NCI-H2227 (cell line): ENCODE measurements at regions not wholly inside any gene's neighbourhood (a gene's known extent, or its start where the extent isn't known, plus 50 kb on each side); places are given as distances from the start of the nearest gene placed in this dataset.

Source experiments
- DNase-seq: peaks from one replicate; lab custom pipeline; 2025; ENCODE audit not compliant: unreplicated experiment; lab: John Stamatoyannopoulos, UW

DNA sequence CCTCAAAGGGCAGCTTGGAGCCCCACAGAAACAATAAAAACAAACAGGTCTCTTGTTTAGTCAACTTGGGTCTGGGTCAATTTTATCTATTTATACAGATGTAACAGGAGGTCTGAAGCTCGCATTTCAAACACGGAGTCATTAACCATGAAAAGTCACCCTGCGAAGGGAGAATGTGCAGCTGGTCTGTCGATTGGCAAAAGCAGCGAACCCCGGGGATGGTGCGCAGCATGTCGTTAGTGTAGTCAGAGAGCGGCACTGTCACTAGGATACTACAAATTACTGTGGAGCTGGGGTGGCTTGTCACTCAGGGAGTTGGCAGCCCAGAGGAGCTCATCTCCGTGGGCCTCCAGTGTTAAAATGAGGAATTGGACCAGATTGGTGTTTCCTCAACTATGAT is 190.4 kb upstream of the ARG1 start:
- DNase-seq, result no peak

DNA sequence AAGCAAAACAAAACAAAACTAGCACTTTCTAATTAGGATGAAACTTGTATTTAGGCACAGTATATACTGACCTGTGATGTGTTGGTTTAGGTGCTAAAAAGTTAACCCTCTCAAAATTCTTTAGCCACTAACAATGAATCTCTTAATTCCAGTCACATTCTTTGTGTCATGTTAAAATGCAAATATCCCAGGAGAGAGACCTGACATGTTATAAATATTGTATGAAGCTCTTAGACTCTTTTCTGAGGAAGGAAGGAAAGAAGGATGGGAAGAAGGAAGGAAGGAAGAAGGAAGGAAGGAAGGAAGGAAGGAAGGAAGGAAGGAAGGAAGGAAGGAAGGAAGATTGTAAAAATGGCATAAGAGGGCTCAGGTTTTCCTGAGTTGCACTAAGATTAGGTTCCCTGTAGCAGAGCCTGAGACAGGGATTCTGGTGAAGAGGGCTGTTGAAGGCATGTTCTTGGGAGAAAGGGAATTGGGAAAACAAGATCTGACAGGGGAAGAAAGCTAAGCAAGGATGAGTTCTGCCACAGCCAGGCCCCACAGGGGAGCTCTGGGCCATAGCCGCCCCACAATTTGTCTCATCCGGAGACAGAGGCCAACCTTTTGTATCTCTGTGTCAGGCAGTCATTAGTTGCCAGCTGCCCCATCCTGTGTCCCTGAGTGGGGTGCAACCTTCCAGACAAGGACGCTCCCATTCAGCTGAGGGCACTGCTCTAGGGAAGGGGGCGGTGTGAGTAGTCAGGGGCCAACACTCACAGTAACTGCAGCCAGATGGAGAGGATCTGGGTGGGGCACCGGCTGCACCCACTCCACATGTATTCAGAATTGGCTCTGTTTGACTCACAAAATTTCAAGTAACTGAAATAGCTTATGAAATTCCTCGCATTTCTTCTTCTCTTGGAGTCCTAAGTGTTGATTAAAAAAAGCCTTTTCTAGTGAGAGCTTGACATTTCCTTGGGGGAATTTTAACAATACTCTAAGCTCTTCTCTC is 189.3 kb upstream of the ARG1 start:
- no peak for DNase-seq

DNA sequence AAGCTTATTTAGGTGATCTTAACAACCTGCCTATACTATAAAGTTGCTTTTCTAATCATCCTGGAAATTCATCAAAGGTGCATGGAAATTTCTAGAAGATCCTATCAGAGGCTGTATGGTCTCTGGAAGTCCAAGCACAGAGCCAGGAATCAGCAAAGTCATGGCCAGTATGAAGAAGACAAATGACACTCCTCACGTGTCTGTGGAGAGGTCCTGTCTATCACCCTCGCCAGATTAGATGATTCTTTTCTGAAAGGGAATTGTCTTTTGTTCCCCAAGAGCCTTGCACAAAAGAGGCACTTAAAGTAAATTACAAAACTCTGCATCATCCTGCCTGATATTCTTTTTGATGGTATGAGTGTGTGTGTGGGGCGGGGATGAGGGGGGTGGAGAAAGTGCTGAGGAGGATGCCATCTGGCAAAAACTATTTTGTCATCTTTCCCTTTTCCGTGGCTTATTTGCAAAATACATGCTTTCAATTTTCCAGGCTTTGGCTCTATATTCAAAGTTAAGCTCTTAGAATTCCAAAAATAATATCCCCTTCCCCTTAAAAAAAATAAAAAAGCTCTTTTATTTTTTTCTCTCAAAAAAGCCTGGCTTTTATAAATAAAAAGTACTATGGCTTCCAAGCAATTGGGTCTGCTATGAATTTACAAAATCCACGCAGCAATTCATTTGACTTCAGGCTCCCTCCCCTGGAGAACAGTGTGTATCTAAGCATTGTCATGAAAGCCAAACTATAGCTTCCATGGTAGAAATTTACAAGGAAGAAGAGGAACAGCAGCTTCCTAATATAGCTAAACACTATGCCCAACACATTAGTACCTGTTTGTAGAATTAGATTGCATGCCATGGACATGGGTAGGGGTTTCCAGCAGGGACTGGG is 185.2 kb upstream of the ARG1 start:
- no peak for DNase-seq

DNA sequence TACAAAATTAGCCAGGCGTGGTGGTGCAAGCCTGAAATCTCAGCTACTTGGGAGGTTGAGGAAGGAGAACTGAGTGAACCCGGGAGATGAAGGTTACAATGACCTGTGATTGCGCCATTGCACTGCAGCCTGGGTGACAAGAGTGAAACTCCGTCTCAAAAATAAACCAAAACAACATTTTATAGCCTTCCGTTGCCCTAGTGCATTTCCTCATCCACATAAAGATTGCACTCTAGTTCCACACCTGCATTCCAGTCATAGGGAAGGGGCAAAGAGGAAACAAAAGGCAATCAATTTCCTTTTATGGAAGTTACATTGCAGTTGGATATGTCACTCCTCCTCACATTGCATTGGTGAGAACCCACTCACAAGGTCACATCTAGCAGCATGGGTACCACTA is 182.7 kb upstream of the ARG1 start:
- no peak for DNase-seq

DNA sequence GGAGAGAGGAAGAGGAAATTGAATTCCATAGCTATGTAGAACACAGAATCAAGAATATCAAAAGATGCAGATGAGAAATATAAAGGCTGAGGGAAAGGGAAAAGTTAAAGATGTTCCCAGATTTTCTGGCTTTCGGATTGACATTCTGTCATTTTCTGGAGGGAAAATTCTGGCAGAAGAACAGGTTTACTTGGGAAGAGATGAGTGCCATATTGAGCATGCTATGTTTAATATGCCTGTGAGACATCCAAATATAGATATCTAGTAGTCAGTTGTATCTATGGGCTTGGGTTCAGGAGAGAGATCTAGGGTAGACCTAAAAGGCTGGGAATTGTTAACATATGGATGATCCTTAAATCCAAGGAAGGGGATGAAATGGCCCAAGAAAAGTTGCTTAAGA is 181.9 kb upstream of the ARG1 start:
- no peak for DNase-seq

DNA sequence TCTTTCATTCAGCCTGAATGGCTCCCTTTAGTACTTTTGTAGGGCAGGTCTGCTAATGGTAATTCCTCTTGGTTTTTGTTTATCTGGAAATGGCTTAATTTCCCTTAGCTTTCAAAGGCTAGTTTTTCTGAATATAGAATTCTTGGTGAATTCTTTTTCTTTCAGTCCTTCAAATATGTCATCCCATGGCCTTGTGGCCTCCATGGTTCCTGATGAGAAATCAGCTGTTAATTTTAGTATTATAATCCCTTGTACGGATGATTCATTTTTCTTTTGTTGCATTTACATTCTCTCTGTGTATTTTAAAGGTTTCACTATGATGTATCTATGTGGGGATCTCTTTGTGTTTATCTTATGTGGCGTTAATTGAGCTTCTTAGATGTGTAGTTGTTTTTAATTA is 179.6 kb upstream of the ARG1 start:
- no peak for DNase-seq

DNA sequence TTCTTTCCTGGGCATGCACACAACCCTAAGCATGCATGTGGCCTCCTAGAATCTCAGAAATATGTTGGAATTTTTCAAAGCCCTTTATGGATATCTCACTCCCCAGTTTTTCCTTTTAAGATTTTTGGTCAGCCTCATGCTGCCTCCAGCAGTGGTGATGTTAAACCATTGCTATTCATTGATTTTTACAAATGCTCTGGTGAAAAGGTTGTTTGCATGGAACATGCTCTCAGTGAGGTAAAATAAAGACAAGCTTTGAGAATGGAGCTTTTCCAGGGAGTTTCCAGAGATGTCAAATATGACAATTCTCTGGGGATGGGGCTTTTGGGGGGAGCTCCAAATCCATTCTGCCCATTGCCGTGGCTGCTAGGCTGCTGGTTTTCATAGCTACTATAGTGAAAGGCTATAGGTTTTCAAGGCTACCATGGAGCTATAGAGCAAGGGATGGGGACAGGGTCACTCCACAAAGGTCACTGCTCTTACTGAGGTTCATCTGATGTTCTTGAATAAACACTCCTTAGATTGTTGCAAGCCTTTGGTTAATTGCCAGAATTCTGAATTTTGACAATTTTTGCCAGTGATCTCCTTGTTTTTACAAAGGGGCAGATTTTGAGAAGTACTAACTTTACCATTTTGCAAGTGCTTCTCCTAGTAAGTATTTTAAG is 178.1 kb upstream of the ARG1 start:
- no peak for DNase-seq

DNA sequence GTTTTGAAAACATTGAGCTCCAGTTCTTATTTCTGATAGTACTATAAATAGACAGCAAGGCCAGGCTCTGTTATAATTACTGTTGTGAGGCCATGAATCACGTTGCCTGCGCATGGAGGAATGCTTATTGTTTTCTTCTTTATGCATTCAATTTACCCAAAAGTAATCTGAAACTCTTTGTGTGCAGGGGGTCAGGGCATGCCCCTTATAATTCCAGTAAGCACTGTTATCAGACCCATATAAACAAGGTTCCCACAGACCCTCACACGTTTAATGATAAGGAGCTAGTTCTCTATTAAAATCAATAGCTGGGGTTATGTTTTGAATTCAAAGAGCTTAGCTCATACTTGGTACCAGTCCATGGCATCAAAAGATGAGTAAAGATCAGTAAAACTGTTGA is 174.8 kb upstream of the ARG1 start:
- DNase-seq, result no peak

DNA sequence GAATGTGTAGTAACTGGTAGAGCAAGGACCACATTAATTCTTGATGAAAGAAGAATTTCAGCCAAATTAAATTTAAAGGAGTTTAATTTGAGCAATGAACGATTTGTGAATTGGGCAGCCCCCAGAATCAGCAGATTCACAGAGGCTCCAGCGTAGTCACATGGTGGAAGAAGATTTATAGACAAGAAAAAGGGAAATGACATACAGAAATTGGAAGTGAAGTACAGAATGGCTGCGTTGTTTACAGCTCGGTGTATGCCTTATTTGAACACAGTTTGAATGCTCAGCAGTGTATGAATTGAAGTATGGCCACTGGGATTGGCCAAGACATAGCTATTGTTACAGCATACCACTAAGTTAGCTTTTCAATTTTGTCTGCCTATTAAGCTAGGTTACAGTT is 173.6 kb upstream of the ARG1 start:
- DNase-seq, result no peak

DNA sequence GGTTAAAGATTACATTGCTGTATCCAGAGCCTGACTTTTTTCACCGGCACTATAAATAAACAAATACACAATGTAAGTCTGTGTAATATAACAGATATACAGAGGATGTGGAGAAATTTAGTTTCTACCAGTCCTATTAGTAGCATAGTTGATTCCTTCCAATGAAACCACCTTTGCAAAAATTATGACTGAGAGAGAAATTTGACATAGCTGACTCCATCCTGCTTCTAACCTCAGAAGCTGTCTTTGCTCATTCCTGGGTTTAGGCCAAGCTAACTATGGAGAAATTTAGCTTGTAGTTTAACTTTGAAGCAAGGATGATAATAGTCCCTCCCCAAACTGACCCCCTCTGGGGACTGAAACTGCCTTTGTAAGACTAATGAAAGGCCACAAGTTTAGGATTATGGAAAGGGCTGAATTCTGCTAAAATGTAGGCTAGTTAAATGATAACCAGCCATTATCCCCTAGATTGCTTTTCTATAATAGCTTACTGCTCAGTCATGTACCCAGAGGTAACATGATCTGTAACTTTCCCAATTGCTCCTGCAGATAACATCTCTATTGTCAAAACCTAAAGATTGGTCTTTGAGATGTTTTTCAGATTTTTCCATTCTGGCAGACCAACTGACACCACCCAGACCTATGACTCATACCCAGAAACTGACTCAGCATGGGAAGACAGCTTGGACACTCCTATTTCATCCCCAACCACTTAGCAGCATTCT is 172.8 kb upstream of the ARG1 start:
- no peak for DNase-seq

DNA sequence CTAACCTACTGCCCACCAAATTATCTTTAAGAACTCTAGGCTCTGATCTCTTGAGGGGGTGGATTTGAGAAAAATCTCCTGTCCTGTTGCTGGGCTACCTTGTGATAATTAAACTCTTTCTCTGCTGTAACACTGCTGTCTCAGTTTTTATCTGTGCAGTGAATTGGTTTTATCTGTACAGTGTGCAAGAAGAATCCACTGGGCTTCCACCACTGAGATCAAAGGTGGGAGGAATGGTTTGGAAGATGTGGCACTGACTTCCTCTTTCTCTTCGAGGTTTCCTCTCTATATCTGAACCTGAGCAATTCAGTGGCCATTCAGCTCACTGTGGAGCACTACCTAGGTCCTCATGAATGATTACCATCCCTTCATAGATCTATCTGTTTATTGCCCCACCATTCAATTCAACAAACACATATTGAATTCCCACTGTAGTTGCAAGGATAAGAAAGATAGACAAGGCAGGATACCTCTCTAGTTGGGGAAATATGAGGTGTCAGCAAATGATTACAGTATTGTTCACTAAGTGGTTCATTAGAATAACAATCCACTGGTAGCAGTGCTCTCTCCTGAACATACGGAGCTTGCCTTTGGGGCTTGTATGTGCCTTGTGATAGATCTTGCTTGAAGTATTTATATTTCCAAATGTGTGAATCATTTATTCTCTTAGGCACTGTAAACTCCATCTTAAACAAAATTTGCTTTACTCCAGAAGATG is 172.1 kb upstream of the ARG1 start:
- DNase-seq, result no peak

DNA sequence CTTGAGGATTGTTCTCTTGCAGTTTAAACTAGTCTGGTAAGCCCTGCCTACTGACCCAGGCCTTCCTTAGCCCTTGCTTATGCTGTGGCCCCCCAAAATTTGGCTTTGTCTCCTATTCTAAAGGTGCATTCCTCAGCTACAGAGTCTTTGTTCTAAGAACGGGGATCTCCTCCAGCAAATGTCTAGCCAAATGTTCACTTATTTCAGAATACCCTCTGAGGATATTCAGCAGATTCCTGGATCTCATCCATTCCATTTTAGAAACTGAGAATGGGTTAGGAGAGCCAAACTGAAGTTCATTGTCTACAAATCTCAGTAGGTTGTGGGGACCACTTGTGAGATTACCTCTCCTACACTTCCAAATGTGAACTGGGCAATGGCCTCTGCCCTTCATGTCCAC is 164.2 kb upstream of the ARG1 start:
- no peak for DNase-seq

DNA sequence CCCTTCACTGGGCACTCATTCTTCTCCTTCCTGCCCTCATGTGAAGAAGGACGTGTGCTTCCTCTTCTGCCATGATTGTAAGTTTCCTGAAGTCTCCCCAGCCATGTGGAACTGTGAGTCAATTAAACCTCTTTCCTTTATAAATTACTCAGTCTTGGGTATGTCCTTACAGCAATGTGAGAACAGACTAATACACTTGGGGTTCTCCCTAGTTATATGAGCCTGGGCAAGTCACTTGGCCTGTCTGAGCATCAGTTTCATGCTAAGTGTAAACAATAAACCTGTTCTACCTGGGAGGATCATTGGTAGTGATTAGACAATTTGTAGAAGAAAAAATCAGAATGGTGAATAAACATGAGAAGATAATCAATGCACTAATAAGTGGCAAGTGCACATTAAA is 162.2 kb upstream of the ARG1 start:
- no peak for DNase-seq

DNA sequence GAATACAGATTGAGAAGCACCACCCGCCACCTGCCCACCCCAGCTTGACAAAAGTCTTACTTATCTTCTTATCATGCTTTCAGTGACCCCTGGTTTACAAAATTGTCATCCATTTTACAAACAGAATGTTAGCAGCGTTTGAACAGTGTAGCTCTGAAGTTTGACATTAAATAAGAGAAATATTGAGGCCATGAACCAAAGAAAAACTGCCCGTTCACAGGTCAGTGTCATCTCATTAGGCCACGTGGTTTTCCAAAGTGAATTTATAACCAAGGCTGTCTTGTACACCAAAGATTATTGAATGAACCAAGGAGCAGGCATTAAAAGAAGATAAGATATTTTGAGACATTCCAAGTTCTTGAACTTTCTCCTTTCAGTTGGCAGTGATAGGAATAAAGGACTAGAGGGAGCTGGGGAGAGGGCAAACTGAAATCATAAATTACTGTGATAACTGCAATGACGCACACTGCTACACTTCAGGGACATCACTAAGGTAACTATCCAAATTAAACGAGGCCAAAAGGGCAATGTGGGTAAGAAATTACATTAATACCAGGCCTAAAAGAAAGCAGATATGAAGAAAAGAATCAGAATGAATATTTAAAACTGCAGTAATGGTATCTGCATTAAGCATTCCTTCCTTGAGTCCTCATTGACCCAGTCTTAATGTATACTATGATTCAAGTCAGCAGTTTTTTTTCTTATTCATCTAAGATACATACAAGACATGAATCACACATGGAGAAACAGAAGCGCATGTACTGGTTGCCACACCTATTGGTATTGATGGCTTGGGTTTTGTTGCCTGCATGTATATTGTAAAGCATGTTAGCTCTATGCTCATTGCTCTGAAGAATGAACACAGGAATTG is 159.8 kb upstream of the ARG1 start:
- no peak for DNase-seq

DNA sequence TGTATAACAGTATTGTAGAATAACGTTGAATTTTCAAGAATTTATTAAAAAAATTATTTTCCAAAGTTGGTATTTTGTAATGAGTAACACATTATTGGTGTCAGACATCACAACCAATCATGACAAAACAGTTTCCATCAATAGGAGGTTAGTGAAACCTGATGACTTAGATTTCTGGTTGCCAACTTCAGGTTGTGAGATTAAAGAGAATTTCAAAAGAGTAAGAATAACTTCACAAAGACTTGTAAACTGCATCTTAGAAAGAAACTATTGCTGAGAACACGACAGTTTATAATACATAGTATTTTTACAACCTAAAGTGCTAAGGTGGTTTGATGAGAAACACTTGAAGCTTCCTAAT is 159.2 kb upstream of the ARG1 start:
- no peak for DNase-seq

DNA sequence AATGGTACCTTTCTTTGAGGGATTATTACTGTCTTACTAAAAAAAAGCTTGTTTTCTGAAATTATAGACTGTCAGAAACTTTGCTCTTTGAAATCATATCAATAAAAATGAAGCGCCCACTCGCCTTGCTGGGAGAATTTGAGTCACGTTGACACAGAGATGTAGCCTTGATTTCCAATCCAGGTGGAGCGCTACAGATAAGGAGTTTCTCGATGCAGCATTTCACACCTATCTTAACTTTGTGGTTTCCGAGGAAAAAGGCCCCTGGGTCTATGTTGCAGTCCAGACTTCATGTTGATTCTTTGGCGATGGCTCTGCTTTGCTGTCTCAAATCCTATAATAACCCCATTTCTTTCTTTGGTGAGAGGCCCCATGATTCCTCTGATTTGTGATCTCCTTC is 158.1 kb upstream of the ARG1 start:
- no peak for DNase-seq

DNA sequence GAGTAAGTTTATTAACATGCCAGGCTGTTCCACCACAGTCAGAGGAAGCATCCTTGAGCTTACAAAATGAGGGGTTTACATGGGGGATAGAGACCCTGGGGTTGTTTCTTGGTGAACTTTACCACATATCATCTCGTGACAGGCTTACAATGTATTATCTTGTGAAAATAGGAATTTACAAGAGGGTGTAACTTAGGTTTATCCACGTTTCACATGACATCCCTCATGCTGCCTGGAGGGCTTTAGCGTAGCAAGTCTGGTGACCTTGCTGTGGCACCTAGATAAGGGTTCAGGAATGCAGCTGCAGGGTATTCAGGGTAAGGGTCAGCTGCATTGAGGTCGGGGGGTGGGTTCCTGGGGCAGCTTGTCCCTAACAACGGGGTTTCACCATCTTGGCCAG is 154.6 kb upstream of the ARG1 start:
- DNase-seq, result no peak

DNA sequence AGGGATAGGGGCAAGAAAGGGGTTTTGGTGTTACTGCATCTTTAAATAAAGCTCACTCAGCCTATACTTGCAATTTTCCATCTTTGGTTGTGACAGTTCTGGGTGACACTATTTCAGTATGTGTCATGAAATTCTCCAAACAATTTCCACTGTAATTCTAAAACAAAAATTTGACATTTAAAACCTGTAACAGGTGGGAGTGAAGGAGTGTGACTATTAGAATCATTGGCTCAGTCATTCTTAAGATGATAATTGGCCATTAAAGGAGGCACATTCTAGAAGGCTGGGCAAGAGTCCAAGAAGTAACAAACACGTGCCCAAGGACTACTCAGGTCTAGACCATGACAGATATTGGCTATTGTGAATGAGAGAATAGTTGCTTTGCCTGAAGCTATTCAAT is 153.3 kb upstream of the ARG1 start:
- DNase-seq, result no peak

DNA sequence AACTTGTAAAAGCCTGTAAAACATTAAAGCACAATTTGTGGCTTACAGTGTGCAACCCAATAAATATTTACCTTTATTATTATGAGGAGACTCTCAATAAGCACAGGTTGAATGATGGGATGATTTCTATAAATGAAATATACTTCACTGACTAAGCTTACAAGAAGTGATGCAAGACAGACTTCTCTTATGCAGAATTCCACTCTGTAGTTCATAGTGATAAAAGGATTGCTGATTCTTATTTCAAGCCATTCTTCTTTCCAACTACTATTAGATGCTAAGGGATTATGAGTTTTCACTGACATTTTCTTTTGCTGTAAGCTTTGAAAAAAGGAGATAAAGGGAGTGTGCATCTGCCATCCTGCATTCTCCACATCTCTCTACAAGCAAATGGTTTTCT is 149.0 kb upstream of the ARG1 start:
- DNase-seq, result no peak
